ENCODE measurements at regions not wholly inside any gene's neighbourhood (a gene's known extent, or its start where the extent isn't known, plus 50 kb on each side); places are given as distances from the start of the nearest gene placed in this dataset.
A peak's percentile ranks its signal among the peaks of the same experiment; 100 is the strongest.
"Not testable (repeated sequence)": the region's sequence is repeated elsewhere in the genome, so short reads cannot be mapped to it uniquely, and the experiment has no call there.

GRCh38 chr17:45573924-45574770, 83.6 kb upstream of the PLEKHM1 start:
- no peak for DNase-seq (ENCODE audit: insufficient read length, low spot score, missing footprints)
- TF ChIP-seq, protein P1, sequence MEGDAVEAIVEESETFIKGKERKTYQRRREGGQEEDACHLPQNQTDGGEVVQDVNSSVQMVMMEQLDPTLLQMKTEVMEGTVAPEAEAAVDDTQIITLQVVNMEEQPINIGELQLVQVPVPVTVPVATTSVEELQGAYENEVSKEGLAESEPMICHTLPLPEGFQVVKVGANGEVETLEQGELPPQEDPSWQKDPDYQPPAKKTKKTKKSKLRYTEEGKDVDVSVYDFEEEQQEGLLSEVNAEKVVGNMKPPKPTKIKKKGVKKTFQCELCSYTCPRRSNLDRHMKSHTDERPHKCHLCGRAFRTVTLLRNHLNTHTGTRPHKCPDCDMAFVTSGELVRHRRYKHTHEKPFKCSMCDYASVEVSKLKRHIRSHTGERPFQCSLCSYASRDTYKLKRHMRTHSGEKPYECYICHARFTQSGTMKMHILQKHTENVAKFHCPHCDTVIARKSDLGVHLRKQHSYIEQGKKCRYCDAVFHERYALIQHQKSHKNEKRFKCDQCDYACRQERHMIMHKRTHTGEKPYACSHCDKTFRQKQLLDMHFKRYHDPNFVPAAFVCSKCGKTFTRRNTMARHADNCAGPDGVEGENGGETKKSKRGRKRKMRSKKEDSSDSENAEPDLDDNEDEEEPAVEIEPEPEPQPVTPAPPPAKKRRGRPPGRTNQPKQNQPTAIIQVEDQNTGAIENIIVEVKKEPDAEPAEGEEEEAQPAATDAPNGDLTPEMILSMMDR (IDR thresholded peaks at IDR 0.05; ENCODE audit: extremely low read depth, low read depth, low read length), result no peak
- Histone ChIP-seq H3K4me1 (ENCODE audit: insufficient read depth, low read length) (peaks cover 21% of the 10 kb centered on the region), H3K27me3 (ENCODE audit: insufficient read depth, low read length) (no peaks in the 10 kb centered on the region), H3K36me3 (ENCODE audit: insufficient read depth, low read length) (no peaks in the 10 kb centered on the region), H3K4me3 (ENCODE audit: insufficient read depth, low read length) (no peak overlapping the region), H3K4me2 (ENCODE audit: insufficient read depth, low read length) (peak overlapping the region; percentile 74), H2AFZ (ENCODE audit: low read length) (no peak overlapping the region), H4K20me1 (ENCODE audit: insufficient read depth, low read length) (peaks cover 11% of the 10 kb centered on the region), H3K79me2 (ENCODE audit: insufficient read depth, low read length) (peaks cover 45% of the 10 kb centered on the region), H3K9me3 (ENCODE audit: low read depth, low read length) (no peaks in the 10 kb centered on the region), H3K27ac (ENCODE audit: low read depth, low read length) (peak overlapping the region; percentile 71)

- Histone ChIP-seq H3K4me3 (ENCODE audit: insufficient read depth, low read length) (no peak overlapping the region), H3K4me1 (ENCODE audit: insufficient read depth, low read length) (peaks cover 21% of the 10 kb centered on the region), H3K27ac (ENCODE audit: low read depth, low read length) (peak overlapping the region; percentile 71), H2AFZ (ENCODE audit: low read length) (no peak overlapping the region), H3K36me3 (ENCODE audit: insufficient read depth, low read length) (no peaks in the 10 kb centered on the region), H3K79me2 (ENCODE audit: insufficient read depth, low read length) (peaks cover 56% of the 10 kb centered on the region), H3K27me3 (ENCODE audit: insufficient read depth, low read length) (no peaks in the 10 kb centered on the region), H3K9me3 (ENCODE audit: low read depth, low read length) (no peaks in the 10 kb centered on the region), H4K20me1 (ENCODE audit: insufficient read depth, low read length) (peaks cover 18% of the 10 kb centered on the region), H3K4me2 (ENCODE audit: insufficient read depth, low read length) (peak overlapping the region; percentile 74)
- DNase-seq (ENCODE audit: insufficient read length, low spot score, missing footprints), result no peak
- TF ChIP-seq, protein P1 (IDR thresholded peaks at IDR 0.05; ENCODE audit: extremely low read depth, low read depth, low read length), result no peak
Observed at GRCh38 chr17:45575126-45575885, 84.8 kb upstream of the PLEKHM1 start.

DNA sequence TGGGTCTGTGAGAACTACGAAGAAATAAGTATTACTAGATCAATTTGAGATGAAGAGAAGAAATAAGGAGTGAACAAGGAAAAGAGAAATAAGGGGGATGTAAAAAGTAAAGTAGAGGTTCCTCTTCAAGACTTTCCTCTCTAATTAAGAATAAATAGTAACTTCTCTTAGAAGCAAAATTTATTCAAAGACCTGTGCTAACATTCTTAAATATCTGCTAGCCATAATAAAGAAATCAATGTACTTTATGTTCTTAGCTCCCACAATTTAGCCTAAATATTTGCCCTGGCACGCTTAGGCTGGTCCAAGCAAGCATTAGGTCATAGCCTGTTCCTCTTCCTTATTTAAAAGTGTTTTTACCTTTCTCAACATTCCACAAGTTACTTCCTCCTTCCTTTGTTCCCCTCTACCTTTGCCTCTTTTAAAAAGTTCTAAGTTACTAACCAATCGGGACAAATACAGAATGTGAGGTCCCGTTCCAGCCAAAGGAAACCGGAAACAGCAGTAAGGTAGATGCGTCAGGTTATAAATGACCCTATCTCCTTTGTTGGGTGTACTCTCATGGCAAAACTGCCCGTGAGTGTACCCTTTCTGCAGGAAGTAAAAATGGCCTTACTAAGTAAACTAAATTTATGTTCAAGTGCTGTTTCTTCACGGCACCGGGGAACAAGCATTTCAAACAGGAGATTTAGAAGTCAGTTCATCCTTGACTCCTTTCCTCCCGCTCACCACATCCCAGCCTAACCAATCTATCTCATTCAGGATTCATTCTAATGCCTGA, 86.2 kb upstream of the PLEKHM1 start:
- H3K27me3 ChIP-seq (ENCODE audit: insufficient read depth, low read length); H3K27ac ChIP-seq (ENCODE audit: low read depth, low read length); H3K4me2 ChIP-seq (ENCODE audit: insufficient read depth, low read length); H2AFZ ChIP-seq (ENCODE audit: low read length); H3K36me3 ChIP-seq (ENCODE audit: insufficient read depth, low read length); DNase-seq (ENCODE audit: insufficient read length, low spot score, missing footprints); H3K4me3 ChIP-seq (ENCODE audit: insufficient read depth, low read length); H3K9me3 ChIP-seq (ENCODE audit: low read depth, low read length): not testable (repeated sequence)
- H4K20me1 ChIP-seq (ENCODE audit: insufficient read depth, low read length), result peaks cover 21% of the 10 kb centered on the region
- H3K79me2 ChIP-seq (ENCODE audit: insufficient read depth, low read length), result peaks cover 67% of the 10 kb centered on the region
- H3K4me1 ChIP-seq (ENCODE audit: insufficient read depth, low read length), result peaks cover 21% of the 10 kb centered on the region

GRCh38 chr17:45577571-45578279, 87.2 kb upstream of the PLEKHM1 start:
- Histone ChIP-seq H3K79me2 (ENCODE audit: insufficient read depth, low read length) (peaks cover 76% of the 10 kb centered on the region), H3K4me2 (ENCODE audit: insufficient read depth, low read length) (no peak overlapping the region), H3K4me1 (ENCODE audit: insufficient read depth, low read length) (peaks cover 21% of the 10 kb centered on the region), H3K9me3 (ENCODE audit: low read depth, low read length) (no peaks in the 10 kb centered on the region), H3K27ac (ENCODE audit: low read depth, low read length) (no peak overlapping the region), H4K20me1 (ENCODE audit: insufficient read depth, low read length) (peaks cover 21% of the 10 kb centered on the region), H3K4me3 (ENCODE audit: insufficient read depth, low read length) (no peak overlapping the region), H3K36me3 (ENCODE audit: insufficient read depth, low read length) (no peaks in the 10 kb centered on the region), H3K27me3 (ENCODE audit: insufficient read depth, low read length) (no peaks in the 10 kb centered on the region), H2AFZ (ENCODE audit: low read length) (no peak overlapping the region)
- DNase-seq (ENCODE audit: insufficient read length, low spot score, missing footprints), result no peak
- TF ChIP-seq, protein P1 (IDR thresholded peaks at IDR 0.05; ENCODE audit: extremely low read depth, low read depth, low read length), result no peak
